Astrocyte of the hippocampus (primary cell): ENCODE measurements at regions not wholly inside any gene's neighbourhood (a gene's known extent, or its start where the extent isn't known, plus 50 kb on each side); places are given as distances from the start of the nearest gene placed in this dataset.

Experiments
- DNase-seq: peaks from one replicate; pipeline ENCODE4 v3.0.0; 2011; ENCODE audit warnings: low read depth, low spot score

- DNase-seq: peak; percentile 33
Measured at GRCh38 chr7:25392588-25393338, 164.5 kb upstream of the NPVF start.

- DNase-seq: no peak
Measured at GRCh38 chr7:25395976-25396375, 167.7 kb upstream of the NPVF start.

DNA sequence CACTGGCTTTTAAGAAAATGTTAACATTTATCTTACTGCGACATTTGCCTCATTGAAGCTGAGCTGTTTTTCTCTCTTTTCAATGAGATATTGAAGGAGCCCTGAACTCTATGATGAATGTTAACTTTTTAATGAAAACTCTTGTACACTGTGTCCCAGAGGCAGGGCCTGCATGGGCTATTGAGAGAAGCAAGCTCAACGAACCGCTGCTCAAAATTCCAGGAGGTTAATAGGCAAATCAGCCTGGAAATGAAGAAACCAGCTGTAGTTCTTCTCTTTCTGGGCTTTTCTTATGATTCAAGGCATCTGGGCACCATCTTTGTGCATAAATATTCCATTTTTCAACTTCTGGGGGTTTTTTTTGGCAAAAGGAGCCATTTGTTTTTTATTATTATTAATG, 168.4 kb upstream of the NPVF start:
- no peak for DNase-seq

DNA sequence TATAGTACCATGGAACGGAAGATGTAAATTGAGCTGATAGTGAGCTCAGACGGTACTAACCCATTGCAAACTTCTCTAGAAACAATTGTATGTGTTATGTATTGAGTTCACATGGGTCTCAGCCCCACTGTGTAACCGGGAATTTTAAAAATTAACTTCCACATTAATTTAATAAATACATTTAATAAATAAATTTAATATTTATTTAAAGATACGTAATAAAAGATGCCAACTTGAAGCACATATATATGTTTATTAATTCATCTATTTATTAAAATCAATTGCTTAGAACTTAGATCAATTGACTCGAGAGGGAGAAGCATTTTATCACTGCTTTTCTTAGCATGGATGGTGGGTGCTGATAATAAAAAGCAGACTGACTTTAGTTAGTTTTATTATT, 170.1 kb upstream of the NPVF start:
- no peak for DNase-seq

DNA sequence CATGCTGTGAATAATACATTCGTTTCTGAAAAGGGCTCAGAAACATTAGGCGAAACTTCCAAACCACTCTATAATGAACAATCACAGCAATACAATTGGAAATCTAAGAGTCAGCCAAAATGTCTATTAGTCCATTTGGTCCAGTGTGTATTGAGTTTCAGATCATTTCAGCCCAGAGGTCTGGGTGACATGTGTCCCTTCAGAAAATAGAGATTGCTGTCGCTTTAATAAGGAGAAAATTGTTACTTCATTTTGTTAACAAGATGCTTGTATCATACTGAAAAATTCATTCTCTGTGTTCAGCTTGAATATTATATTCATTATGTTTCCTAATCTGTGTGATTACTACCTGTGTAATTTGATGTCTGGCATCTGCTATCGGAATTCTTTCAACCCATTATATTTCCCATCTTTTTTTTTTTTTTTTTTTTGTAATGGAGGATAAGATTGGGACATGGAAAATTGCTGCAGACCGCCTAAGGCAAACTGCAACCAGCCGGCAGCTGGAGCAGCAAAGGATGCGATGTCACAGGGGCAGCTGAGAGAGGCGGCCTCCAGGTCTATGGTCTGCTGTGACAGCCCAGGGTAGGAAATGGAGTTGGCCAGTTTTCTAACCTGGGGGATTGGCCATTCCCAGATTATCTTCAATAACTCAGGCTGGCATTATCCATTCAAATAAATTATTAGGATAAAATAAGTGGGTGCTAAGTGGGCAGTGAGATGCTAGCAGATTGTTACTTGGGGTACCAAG, 170.9 kb upstream of the NPVF start:
- DNase-seq: no peak

DNA sequence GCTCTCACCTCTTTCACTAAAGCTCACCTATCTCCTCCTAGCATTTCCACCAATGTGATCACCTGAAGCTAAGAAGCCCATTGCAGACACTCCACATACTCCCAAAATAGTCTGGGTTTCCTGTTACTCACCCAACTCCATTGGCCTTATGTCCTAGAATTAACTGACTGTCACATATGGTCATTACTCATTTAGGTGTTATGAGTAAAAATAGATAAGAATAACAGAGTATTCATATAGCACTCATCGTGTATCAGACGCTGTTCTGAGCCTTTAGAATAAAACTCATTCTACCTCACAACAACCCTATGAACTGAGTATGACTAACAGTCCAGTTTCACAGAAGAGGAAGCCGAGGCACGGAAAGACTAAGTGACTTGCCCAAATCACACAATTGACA, 174.2 kb upstream of the NPVF start:
- no peak for DNase-seq

DNA sequence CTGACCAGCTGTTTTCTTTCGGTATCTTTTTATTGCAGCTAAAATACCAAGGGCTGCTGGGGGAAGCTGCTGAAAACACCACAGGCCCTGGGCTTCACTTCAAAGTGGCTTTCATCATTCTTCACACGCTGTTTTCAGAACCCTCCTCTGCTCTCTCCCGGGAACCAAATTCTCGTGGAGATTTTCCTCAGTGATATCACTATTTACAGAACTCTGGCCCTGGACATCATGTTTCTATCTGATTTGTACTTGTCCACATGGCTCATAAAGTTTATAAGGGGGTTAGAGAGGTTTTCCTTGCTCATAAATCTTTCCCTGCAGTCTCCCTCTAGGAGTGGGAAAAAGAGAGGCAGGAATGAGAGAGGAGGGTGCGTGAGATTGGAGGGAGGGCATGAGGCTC, 177.4 kb upstream of the NPVF start:
- DNase-seq: no peak

GRCh38 chr7:25407053-25407452, 178.8 kb upstream of the NPVF start:
- DNase-seq: no peak

GRCh38 chr7:25408012-25408687, 179.9 kb upstream of the NPVF start:
- peak; percentile 4 for DNase-seq

DNA sequence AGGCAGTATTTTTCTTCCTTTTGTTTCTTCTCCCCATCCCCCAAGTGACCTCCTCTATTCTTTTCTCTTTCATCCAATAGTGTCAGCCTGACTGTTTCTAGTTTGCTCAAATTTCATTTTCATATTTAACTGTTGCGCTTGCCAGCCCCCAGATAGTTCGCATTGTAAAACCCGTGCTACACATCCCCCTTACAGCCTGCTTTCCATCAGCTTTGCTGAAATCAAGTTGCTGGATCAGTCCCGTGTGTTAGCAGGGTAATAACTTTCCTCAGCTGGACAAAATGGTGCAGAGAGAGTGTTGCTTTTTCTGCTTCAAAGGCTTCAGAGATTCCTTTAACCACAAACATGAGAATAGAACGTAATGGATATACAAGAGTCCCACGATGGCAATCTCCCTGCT, 180.6 kb upstream of the NPVF start:
- DNase-seq: no peak

DNA sequence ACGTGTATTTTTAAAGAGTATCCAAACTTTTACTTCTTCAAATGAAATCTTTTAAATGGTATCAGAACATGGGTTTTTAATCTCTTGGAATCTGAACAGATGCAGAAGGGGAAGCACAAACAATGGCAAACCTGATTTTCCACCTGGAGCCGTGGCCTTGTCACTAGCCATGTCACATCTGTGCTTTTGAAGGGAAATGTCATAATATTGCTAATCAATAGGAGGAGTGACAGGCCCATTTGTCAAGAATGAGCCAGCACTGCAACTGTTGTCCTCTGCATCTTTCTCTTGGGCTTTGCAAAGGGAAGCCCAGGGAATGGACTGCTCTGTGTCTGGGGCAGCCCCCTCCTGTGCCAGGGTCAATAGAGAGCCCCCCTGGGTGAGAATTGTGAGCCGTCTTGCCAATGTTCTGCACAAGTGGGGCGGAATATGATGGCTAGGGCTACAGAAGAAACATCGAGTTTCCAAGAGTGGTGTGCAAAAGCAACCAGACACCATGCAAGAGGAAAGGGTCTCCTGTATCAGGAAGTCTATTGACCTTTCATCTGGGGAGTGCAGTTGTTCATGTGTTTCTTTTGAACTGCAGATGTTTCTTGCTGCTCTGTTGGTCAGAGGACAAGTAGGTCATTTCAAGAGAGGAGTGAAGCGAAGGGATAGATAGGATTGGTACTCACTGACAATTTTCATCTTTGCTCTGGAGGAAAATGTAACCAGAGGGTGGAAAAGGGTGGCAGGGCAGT, 181.8 kb upstream of the NPVF start:
- DNase-seq: no peak

DNA sequence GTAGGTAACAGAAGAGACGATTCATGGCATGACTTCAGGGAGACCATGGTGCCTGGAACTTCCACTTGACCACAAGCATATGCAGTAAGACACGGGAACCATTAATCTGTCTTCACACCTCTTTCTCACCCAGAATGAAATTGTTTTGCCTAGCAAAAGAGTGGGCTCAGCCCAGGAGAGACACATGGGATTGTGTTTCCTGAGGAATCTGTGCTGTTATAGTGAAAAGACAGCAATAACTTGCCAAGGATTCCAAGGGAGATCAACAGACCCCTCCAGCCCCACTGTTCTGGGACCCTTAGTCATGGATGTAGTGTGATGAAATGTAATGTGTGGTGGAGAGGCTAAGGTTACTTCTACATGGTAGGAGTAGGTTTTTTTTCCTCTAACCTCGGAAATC, 192.5 kb upstream of the NPVF start:
- DNase-seq: no peak

DNA sequence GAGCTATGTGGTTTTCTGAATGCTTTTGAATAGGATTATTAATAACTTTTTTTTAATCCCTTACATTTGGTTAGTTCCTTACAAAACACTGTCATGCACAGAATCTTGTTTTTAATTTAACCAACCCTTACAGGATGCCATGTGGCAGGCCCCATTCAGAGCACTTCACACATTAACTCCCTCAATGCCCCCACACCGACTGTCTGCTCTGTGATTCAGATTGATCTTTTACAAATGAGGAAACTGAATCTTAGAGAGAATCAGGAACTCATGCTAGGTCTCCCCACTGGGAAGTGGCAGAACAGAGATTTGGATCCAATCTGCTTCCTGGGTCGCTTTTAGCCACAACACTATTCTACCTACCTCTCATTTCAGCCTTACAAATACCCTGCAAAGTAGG, 195.8 kb upstream of the NPVF start:
- no peak for DNase-seq

DNA sequence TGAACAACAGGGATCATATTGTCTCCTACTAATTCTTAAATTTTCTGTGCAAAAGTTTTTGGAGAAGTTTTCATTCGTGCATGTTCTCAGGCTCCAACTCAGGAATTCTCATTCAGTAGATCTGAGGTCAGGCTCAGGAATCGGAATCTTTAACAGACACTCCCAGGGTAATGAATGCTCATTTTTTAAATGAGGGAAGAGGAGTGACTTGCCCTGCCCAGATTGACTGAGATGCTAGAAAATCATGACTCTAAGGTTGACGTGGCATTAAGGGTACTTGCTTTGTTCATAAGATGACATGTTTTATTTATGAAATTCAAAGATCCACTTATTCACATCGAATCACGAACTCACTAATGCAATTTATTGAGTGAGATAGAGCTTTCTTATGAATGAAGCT, 196.6 kb upstream of the NPVF start:
- DNase-seq: no peak

- DNase-seq: no peak
Measured at GRCh38 chr7:25427721-25428120, 199.4 kb upstream of the NPVF start.

- DNase-seq: peak; percentile 43
Measured at GRCh38 chr7:25429731-25430130, 201.4 kb upstream of the NPVF start.

DNA sequence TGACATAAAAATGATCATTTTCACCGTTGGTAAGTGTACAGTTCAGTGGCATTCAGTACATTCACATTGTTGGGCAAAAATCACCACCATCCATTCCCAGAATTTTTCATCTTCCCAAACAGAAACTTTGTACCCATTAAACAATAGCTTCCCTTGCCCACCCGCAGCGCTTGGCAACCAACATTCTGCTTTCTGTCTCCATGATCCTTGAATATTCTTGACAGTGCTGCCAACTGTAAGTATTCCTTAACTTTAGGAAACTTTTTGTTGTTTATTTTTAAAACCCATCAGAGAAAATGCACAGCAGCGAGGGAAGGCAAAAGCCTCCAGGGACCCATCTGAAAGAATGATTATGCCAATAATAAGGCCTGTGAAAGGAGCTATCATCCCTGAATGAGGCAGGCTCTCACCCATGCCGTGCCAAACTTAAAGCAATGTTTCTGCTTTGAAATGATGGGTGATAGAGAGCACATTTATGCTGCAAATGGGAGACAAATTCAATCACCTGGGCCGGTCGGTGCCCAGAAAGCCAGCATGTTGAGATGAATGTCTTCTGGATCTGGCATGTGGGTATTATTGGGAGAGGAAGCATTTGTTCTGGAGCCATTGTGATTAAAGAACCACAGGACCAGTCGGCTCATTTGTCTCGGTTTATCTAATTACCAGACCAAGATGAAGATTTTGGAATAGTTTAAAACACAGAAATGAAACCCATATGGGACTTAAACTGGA, 202.1 kb upstream of the NPVF start:
- no peak for DNase-seq

DNA sequence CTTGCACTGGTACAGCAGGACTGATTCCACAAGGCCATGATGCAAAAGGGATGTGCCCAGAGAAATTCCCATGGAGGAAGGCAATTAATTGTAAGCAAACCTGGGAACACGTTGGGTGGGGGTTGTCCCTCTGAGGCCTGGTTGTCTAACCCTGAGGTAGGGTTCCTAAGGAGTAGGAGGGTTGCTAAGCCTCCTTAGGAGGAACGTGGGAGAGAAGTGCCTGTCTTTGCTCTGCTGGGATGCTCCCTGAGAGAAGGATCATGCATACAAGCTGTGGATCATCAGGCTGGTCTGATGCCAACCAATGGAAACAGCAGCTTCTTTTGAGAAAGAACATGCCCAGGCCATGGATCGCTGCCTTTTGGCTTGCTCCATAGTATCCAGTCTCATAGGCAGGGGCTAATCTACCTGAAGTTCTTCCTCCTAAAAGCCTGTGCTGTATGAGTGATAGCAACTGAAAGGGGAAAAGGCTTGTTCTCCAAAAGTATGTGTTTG, 203.7 kb upstream of the NPVF start:
- no peak for DNase-seq

GRCh38 chr7:25432807-25433206, 204.5 kb upstream of the NPVF start:
- DNase-seq: no peak

DNA sequence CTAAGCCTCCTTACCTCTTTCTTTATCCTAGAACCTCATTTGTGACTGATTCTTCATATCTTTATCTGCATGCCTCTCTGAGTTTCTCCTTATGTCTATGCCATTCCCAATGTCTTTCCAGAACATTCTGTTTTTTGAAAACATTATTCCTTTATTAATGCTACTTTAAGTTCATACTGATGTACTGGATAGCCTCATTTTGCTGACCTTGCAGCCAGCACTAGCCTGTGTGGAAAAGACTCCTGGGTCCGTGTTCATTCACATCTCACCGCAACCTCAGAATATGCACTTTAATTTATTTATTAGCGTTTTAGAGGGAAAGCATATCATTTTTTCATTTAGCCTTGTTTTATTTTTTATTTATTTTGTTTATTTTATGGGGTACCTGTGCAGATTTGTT, 208.1 kb upstream of the NPVF start:
- DNase-seq: no peak

DNA sequence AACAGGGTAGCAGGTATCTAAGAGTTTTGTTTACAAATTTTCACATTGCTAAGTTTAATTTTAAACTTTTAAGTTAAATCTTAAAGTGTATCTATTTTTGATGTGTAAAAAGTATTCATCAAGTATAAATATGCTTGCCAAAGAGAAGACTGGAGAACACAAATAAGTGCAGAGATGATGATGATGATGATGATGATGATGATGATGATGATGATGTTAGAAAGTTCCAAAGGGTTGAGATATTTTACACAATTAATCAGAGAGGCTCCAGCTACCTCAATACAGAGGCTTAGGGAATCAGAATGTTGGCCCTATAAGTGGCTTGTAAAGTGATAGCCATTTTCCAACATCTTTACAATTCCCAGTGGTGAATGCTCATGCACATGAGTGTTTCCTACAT, 209.0 kb upstream of the NPVF start:
- DNase-seq: no peak
